ENCODE measurements at regions not wholly inside any gene's neighbourhood (a gene's known extent, or its start where the extent isn't known, plus 50 kb on each side); places are given as distances from the start of the nearest gene placed in this dataset.

- CTCF ChIA-PET = no interaction called here
- POLR2A ChIA-PET = no interaction called here
Measured at GRCh38 chr4:117821834-117822233, 212.5 kb upstream of the NDST3 start.

GRCh38 chr4:117823388-117823787 is 210.9 kb upstream of the NDST3 start:
- no peak overlapping the region for H3K4me3 ChIP-seq (ENCODE audit: low read depth, low read length)
- DNase-seq (ENCODE audit: low read depth, low spot score) = no peak
- CTCF ChIA-PET = no interaction called here
- no peak for TF ChIP-seq CTCF (IDR thresholded peaks at IDR 0.05; ENCODE audit: insufficient read depth, low read length, missing control alignments)
- POLR2A ChIA-PET = no interaction called here

More at GRCh38 chr4:117821834-117822233, 212.5 kb upstream of the NDST3 start:
- H3K4me3 ChIP-seq (ENCODE audit: low read depth, low read length) = no peak overlapping the region
- no peak for TF ChIP-seq CTCF (IDR thresholded peaks at IDR 0.05; ENCODE audit: insufficient read depth, low read length, missing control alignments)
- DNase-seq (ENCODE audit: low read depth, low spot score) = no peak

- H3K4me3 ChIP-seq (ENCODE audit: low read depth, low read length) = no peak overlapping the region
- no peak for DNase-seq (ENCODE audit: low read depth, low spot score)
- no peak for TF ChIP-seq CTCF (IDR thresholded peaks at IDR 0.05; ENCODE audit: insufficient read depth, low read length, missing control alignments)
- CTCF ChIA-PET = no interaction called here
- POLR2A ChIA-PET = no interaction called here
Measured at GRCh38 chr4:117825600-117825999, 208.7 kb upstream of the NDST3 start.

- DNase-seq (ENCODE audit: low read depth, low spot score) = no peak
- no peak overlapping the region for H3K4me3 ChIP-seq (ENCODE audit: low read depth, low read length)
- ChIA-PET CTCF (no interaction called here), POLR2A (no interaction called here)
- no peak for TF ChIP-seq CTCF (IDR thresholded peaks at IDR 0.05; ENCODE audit: insufficient read depth, low read length, missing control alignments)
Measured at GRCh38 chr4:117831060-117831683, 203.1 kb upstream of the NDST3 start.

GRCh38 chr4:117835566-117835965 is 198.7 kb upstream of the NDST3 start:
- H3K4me3 ChIP-seq (ENCODE audit: low read depth, low read length) = no peak overlapping the region
- POLR2A ChIA-PET = no interaction called here

GRCh38 chr4:117844594-117844993 is 189.7 kb upstream of the NDST3 start:
- CTCF ChIA-PET = no interaction called here
- DNase-seq (ENCODE audit: low read depth, low spot score) = no peak
- no peak overlapping the region for H3K4me3 ChIP-seq (ENCODE audit: low read depth, low read length)
- POLR2A ChIA-PET = no interaction called here
- TF ChIP-seq CTCF (IDR thresholded peaks at IDR 0.05; ENCODE audit: insufficient read depth, low read length, missing control alignments) = no peak

More at GRCh38 chr4:117835566-117835965, 198.7 kb upstream of the NDST3 start:
- CTCF ChIA-PET = no interaction called here
- no peak for TF ChIP-seq CTCF (IDR thresholded peaks at IDR 0.05; ENCODE audit: insufficient read depth, low read length, missing control alignments)
- no peak for DNase-seq (ENCODE audit: low read depth, low spot score)

Data from AG04449 (cell line).